HG02884 (cell line): ENCODE measurements at regions not wholly inside any gene's neighbourhood (a gene's known extent, or its start where the extent isn't known, plus 50 kb on each side); places are given as distances from the start of the nearest gene placed in this dataset.
"Not testable (repeated sequence)": the region's sequence is repeated elsewhere in the genome, so short reads cannot be mapped to it uniquely, and the experiment has no call there.

ENCODE experiments used
- ATAC-seq: cut with Tn5 transposase; IDR thresholded peaks from one replicate; pipeline ENCODE4 v1.9.1; 2021; ENCODE audit warnings: mild to moderate bottlenecking, moderate library complexity; ENCODE audit not compliant: unreplicated experiment

DNA sequence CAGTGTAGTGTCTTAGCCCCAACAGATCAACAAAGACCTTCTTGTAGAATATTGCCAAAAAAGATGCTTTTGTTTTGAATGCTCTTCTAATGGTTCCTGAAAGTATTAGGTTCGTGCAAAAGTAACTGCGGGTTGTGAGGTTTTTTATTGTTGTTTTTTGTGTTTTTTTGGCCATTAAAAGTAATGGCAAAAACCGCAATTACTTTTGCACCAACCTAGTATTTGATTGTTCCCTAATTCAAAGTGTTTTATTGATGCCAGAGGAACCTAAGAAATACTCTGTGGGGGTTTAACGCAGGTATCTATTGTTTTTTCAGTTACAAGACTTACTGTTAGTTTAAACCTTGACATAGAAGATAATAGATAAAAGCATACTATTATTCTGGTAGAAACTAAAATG is 150.8 kb upstream of the DAAM1 start:
- no peak for ATAC-seq

DNA sequence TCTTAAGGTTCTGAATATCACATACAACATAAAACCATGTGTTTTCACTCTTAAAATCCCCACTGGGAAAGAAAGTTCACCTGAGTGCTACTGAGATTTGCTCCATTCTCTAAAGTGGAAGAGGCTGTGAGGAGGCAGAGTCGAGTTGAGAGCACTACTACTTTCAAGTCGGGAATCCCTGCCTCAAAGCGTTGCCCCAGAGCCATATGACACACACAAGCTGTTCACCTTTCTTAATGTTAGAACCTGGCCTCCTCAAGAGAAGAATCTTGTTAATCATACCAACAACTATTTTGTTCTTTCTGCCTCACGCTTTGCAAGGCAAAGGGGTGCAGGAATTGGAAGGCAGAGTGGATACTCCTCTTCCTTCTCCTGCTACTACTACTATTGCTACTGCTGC is 149.7 kb upstream of the DAAM1 start:
- ATAC-seq, result no peak

DNA sequence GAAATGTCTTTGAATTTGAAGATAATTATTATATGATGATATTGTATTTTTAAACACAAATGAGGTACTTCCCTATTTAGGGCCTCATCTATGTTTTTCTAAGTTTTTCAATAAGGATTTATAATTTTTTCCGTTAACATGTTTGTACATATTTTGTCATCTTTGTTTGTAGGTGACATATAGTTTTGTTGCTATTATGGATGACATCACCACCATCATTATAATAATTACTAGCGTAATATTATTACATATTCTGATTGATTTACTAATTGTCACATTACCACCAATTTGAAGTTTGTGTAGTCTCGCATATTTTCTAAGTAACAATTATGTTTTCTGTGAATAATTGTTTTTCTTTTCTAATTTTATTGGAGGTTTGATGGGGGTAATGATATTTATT is 147.2 kb upstream of the DAAM1 start:
- no peak for ATAC-seq

DNA sequence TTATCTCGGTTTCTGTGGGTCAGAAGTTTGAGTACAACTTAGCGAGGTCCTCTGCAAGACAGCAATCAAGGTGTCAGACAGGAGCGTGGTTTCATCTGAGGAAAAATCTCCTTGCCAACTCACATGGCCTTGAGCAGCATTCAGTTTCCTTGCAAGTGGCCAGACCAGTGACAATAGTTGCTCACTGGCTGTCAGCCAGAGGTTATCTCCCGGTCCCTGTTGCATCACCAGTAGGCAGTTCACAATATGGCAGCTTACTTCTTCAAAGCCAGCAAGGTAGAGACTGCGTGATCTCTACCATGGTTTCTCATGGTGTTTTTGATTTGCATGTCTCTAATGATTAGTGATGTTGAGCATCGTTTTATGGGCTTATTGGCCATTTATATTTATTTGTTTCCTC is 143.8 kb upstream of the DAAM1 start:
- ATAC-seq, result no peak

DNA sequence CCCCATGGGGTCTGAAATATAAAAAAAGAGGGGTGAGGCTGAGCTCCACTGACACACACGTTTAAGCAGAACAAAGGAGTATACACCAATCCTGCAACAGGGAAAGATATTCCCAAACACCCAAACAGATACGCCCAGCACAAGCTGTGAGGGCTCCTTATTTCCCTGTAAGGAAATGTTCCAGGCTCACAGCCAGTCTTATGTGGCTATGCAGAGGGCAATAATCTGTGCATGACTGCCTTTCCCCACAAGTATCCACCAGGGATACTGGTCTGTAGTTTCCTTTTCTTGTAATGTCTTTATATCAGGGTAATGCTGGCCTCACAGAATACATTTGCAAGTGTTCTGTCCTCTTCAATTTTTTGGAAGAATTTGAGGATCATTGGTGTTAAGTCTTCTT is 141.7 kb upstream of the DAAM1 start:
- ATAC-seq, result no peak

DNA sequence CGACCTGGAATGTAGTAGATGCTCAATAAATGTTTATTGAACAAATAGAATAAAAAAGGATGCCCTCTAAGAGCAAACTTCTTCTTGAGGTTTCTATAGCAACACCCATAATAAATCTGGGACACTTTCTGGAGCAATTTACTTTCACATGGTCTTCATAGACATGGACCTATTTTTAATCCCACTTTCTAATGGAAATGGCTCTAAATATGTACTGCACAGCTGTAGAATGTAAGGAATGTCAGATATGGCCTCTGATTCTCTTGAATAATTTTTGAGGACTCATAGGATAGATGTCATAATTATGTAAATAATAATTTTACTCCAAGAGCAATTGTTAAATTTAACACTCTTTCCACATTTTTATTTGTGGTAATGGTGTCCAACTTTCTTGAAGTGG is 133.5 kb upstream of the DAAM1 start:
- no peak for ATAC-seq

DNA sequence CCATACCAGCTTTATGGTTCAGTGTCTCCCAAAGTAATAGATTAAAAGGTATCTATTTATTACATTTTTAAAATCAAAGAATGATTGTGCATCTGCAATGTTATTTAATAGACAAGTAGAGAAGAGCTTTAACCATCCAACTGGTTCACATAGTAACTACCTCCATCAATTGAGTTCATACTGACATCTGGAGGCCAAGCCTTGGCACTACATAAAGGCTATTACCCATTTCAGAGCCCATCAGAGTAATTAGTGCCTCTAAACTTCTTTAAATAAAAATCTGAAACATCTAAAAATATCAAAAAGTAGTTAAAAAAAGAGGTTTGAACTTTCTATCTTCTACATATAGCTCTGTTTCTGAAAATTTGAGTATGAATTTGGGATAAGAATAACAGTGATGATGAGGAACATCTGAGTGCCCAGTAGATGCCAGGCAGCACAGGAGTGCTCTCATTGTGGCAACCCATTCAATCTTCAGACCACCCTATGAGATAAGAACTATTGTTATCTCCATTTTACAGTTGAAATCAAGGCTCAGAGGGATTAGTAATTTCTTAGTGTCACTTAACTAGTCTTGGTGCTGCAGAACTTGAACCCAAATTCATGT is 132.9 kb upstream of the DAAM1 start:
- ATAC-seq, result peak; percentile 80

DNA sequence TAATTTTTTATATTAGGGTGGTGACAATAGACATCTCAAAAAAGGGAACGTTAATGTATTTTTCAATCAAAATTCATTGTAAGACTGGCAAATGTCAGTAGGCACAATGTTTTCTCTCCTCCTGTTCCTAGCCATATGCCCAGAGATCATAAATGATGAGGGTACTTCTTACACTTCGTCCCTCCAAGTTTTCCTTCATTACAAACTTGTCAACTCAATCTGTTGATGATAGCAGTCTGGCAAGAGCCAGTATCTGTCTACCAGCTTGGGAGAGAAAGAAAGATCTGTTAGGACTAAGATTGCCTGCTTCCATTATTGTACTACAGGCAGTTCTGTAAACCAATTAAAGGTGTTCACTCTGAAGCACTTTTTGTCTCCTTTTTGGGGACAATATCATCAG is 130.9 kb upstream of the DAAM1 start:
- no peak for ATAC-seq

DNA sequence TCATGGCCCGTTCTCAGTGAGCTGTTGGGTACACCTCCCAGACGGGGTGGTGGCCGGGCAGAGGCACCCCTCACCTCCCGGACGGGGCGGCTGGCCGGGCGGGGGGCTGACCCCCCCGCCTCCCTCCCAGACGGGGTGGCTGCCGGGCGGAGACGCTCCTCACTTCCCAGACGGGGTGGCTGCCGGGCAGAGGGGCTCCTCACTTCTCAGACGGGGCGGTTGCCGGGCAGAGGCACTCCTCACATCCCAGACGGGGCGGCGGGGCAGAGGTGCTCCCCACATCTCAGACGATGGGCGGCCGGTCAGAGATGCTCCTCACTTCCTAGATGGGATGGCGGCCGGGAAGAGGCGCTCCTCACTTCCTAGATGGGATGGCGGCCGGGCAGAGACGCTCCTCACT is 129.7 kb upstream of the DAAM1 start:
- ATAC-seq, result not testable (repeated sequence)

DNA sequence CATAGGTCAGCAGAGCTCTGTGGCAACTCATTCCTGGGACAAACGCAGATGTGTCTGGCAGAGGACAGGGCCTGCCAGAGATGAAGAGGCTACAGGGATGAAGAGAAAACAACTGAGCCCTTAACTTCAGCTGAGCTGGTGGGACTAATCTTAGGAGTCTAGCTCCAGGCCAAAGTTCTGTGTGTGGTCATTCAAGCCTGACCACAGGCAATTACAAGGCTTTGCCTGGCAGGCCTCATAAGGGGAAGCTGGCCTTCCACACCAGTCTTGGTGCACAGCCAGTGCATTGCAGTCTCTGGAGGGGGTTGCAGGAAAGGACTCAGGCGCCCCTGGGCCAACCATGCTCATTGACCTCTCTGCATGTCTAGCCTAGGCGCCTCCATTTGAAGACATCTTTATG is 127.6 kb upstream of the DAAM1 start:
- ATAC-seq, result no peak

DNA sequence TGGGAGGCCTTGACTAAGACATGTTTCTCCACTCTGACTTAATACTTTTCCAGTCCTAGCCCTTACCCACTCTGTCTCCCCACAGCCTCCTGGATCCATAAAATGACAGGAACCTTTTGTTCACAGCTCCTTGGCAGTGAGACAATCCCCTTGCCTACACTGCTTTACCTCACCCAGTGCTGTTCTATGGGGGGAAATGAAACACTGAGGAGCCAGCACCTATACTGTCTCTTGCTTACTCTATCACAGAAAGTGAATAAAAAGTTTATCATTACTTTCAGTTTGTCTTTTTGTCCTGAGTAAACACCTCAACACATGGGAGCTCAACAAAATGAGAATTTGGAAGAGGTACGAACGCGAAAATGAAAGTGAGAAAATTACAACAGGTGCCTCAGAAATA is 127.2 kb upstream of the DAAM1 start:
- no peak for ATAC-seq

DNA sequence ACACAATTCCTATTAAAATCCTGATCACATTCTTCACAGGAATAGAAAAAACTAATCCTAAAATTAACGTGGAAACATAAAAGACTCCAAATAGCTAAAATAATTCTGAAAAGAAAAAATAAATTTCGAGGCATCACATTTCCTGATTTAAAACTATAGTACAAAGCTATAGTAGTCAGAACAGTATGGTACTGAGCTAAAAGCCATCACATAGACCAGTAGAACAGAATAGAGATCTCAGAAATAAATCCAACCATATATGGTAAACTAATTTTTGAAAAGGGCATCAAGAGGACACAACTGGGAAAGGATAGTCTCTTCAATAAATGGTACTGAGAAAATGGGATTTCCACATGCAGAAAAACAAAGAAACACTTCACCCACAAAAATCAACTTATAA is 125.2 kb upstream of the DAAM1 start:
- ATAC-seq, result no peak

DNA sequence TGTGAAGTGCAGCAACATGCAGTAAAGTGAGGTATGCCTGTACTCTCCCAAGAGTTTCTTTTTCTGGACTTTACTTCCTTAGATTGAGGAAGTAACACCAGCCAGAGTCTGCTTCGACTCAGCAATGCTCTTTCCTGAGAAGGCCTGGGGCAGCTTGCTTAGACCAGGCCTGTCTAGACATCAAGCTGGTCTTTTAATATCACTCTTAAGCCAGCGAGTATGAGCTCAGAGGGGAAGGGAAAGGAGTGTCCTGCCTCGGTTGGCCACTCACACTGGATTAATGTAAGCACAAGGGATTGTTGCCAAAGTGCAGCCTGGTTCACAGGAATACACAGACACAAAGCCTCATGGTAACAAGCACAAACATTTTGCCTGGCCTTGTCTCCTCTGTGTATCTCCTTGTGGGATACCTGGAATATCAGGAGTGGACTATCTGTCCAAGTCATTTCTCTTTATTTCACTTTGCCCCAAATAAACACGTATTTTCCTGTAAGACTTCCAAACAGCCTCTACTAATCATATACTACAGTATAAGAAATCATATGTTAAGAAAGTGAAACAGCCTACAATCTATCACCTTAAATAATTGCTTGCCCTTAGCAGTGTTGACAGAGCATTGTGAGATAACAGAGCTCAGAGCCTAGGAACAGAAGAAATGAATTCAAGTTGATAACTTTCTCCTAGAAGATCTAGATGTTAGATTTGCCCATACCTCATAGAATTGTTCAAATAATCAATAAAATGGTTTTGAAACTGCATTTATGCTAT is 121.2 kb upstream of the DAAM1 start:
- no peak for ATAC-seq

DNA sequence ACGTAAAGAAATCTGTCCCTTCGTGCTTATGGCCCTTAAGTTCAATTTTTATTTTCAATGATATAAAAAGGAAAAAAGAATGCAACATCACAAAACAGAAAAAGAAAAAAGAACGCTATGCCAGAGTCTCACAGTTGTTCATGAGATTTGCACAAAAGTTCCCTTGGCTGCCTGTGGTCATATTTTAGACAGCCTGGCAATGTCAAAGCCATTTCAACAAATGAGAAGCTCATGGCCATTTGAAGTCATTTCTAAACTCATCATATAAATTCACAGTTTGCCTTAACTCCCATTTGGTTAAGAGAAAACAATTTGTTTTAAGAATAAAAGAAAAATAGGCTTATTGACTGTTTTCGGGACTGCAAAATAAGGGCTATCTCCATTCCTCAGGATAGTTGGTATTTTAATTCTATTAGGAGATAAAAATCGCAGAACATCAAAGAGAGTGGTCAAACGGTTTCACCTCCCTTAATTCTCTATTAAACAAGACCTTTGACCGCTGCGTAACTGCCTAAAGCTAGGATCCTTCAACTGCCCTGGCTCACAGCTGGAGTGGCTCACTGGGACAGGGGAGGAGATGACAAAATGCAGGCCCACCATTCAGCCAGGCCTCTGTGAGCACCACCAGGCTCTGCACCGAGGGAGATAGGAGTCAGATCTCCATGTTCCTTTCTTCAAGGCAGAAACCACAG is 119.2 kb upstream of the DAAM1 start:
- no peak for ATAC-seq

DNA sequence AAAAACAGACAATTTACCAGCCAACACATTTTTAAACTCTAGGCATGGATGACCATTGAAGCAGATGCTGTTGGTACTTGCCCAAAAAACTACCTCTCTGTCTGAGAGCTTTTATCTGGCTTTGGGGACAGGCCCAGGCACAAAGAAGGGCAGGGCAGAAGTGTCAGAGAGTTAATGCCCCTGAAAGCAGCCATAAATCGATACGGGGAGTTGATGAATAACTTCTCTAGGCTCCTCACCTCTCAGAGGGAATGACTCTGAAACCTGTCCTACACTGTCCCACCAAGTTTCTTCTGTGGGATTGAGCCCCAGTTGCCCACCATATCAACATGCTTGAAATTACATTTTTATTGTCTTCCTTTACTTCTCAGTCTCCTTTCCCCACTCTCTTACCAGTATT is 113.0 kb upstream of the DAAM1 start:
- no peak for ATAC-seq

DNA sequence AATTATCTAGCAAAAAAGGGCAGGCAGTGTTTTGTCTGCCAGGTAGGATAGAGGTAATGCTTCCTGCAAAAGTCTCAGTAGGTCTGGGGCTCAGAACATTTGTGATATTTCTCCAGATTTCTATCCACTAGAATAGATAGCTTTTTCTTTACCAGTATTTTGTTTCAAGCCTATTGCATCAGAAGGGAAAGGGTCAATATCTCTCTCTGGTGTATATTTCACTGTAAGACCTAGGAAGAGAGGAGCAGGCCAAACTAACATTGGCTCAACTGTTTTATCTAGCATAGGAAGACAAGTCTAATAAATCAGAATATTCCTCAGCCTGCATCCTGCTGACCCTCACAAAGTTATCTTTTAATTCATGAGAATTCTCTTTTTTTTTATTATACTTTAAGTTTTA is 106.7 kb upstream of the DAAM1 start:
- no peak for ATAC-seq

DNA sequence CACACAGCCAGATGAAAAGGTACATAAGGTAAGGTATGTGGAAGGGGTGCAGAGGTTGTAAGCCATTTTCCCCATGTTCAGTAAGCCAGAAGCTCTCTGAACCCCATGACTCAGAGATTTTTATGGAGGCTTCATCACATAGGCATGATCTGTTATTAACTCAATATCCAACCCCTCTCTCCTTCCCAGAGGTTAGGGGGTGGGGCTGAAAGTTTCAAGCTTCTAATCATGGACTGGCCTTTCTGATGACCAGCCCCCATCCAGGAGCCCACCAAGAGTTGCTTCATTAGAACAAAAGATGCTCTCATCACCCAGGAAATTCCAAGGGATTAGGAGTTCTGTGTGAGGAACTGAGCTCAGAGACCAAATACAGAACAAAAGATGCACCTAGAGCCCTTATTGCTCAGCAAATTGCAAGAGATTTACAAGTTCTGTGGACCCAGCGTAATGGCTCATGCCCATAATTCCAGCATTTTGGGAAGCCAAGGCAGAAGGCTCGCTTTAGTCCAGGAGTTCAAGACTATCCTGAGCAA is 103.2 kb upstream of the DAAM1 start:
- no peak for ATAC-seq

DNA sequence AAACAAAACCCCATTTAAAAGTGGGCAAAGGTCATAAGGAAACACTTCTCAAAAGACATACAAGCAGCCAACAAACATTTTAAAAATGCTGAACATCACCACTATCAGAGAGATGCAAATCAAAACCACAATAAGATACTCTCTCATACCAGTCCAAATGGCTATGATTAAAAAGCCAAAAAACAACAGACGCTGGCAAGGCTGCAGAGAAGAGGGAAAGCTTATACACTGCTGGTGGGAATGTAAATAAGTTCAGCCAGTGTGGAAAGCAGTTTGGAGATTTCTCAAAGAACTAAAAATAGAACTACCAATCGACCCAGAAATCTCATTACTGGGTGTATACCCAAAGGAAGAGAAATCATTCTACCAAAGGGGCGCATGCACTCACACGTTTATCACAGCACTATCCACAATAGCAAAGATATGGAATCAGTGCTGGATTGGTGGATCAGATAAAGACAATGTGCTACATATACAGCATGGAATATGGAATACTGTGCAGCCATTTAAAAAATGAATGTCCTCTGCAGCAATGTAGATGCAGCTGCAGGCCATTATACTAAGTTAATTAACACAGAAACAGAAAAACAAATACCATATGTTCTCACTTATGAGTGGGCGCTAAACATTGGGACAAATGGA is 102.1 kb upstream of the DAAM1 start:
- ATAC-seq, result no peak

DNA sequence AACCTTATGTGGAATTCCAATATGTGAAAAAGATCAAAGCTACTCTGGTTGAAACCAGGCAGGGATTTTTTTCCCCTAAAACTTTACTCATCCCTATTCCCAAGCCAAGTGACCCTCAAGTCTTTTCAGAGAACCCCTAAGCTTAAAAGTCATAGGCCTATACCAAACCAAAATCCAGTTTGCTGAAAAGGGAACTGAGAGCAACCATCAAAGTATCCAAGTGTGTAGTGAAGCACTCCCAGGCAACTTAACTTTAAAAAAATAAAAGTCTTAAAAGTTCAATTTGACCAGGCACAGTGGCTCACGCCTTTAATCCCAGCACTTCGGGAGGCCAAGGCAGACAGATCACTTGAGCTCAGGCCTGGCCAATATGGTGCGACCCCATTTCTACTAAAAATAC is 101.2 kb upstream of the DAAM1 start:
- ATAC-seq, result no peak

DNA sequence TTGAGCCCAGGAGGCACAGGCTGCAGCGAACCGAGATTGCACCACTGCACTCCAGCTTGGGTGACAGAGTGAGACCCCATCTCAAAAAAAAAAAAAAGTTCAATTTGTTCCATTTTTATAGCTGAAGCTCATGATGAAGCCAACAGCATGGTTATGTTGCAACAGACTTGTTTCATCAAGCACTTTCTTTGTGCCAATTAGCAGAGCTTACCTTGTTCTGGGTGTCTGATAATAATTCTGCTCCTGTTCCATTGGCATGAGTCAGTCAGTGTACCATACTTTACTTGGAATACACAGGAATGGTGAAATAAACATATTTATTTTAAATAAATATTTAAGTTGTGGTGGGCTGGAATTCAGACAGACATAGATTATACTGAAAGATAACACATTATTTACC is 100.8 kb upstream of the DAAM1 start:
- ATAC-seq, result no peak

DNA sequence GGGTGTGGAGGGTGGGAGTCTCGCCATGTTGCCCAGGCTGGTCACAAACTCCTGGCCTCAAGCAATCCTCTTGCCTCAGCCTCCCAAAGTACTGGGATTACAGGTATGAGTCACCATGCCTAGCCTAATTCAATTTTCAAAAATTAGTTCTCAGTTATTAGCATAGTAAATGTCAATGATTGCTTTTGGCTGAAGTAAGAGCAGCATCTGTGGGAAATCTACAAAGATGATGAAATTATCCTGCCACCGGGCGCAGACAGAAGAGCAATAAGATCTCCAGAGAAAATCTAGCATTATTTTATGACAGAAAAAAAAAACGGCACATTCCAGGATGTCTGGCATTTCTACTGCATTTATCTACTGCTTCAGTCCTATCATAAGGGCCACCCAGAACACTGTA is 97.9 kb upstream of the DAAM1 start:
- ATAC-seq, result no peak

DNA sequence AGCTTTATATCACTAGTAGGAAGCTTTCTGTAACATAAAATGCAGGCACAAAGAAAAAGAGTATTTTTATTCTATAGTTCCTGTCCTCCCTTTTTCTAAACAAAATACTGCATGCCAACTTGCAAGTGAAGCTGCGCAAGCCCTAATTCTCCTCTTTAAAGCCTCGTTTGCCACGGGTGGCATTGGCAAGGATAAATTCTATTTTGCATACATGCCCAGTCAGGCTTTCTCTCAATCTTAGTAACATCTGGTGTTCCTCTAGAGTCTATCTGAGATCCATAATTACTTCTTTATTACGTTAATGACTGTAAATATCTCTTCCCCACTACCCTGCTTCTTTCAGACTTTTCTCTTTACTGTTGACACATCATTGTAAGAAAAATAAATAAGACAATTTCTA is 97.1 kb upstream of the DAAM1 start:
- ATAC-seq, result no peak
